GM21576 (cell line): ENCODE measurements at regions not wholly inside any gene's neighbourhood (a gene's known extent, or its start where the extent isn't known, plus 50 kb on each side); places are given as distances from the start of the nearest gene placed in this dataset.
A peak's percentile ranks its signal among the peaks of the same experiment; 100 is the strongest.
"Not testable (repeated sequence)": the region's sequence is repeated elsewhere in the genome, so short reads cannot be mapped to it uniquely, and the experiment has no call there.

Experiments used
- ATAC-seq: cut with Tn5 transposase; IDR thresholded peaks from one replicate; pipeline ENCODE4 v1.9.1; 2021; ENCODE audit warnings: mild to moderate bottlenecking, moderate library complexity; ENCODE audit not compliant: unreplicated experiment

DNA sequence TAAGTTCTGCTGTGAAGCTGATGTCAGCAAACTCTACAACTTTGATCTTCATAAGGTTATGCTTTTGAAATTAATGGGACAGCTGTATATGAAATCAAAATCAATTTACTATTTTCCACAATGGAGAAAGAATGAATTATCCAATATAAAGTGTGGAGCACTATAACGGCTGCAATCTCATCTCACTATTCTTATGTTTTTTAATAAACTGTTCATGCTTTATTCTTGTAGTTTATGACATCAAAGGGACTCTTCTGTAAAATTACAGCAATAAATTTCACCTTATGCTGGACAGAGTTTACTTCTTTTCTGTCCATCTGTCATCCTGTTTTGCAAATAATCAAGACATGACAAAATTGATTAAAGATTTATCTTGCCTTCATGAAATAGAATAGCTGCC, 192.5 kb downstream of the TECRL start:
- ATAC-seq = no peak

DNA sequence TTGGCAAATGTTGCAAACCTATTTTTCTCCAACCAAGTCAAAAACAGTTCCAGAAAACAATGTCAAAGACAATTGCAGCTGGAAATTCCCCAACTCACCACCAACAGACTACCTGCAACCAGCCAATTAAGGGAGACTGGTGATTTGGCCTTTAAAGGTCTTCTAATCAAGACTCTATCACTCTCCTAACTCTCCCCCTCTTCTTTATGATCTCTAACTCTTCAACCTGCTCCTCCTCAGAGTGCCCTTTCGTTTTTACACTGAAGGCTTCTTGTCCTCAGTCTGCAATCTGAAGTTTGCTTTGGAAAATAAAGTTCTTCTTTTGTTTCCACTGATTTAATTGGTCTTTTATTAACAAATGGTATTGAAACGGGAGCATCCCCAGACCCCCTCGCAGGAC, 203.9 kb downstream of the TECRL start:
- ATAC-seq = no peak

DNA sequence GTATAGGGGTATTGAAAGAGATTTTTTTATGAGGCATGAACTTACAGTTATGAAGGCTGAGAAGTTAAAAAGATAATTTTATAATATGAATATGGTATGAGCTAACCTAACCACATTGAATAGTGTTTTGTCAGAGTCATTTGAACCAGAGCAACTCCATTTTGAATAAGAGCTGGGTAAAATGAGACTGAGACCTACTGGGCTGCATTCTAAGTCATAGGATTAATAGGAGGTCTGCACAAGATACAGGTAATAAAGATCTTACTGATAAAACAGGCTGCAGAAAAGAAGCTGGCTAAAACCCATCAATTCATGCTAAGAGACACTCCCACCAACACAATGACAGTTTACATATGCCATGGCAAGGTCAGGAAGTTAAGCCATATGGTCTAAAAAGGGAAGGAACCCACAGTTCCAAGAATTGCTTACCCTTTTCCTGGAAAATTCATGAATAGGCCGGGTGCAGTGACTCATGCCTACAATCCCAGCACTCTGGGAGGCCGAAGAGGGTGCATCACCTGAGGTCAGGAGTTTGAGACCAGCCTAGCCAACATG, 209.2 kb downstream of the TECRL start:
- no peak for ATAC-seq

DNA sequence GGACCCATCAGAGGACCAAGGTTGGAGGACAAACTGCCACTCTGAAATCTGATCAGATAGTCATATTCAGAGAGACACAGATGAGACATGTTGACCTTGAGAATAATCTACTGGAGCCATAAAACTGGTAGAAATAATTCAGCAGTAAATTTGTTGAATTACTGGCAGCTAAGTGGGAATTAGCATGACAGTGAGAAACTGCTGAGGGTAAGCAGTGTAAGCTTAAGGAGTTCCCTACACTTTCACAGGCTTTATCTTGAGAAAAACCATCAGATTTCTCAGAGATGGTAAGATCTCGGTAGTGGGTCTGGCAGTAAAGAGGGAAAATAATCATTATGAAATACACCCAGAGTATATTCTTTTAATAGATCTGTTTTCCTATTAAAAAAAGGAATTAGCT, 213.7 kb downstream of the TECRL start:
- ATAC-seq = no peak

DNA sequence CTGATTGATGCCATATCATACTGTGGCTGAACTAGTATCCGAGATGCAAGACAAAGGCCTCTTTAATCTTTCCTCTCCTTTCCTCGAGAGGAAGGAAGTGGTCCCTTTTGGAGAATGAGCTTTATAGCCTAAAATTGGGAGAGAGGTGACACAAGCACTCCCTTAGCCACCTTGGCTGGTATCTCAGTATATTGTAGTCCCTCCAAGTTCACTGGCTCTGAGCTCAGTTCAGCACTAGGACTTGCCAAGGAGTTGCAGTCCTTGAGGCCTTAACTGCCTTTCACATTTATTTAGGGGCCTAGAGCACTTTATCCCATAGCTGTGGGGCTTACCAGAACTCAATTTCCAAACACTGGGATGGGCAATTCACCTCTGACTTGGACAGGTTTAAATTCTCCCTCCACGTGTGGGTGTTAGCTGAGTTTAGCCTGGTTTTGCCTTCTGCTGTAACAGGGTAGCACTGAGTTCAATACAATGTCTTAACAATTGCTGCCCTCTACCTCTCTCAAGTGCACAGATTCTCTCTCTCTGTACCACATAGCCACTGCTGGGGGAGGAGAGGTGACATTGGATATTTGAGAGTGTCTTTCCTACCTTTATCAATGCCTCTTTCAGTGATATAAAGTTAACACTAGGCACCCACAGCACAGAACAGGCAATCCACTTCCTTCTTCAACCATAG, 216.4 kb downstream of the TECRL start:
- ATAC-seq = no peak

DNA sequence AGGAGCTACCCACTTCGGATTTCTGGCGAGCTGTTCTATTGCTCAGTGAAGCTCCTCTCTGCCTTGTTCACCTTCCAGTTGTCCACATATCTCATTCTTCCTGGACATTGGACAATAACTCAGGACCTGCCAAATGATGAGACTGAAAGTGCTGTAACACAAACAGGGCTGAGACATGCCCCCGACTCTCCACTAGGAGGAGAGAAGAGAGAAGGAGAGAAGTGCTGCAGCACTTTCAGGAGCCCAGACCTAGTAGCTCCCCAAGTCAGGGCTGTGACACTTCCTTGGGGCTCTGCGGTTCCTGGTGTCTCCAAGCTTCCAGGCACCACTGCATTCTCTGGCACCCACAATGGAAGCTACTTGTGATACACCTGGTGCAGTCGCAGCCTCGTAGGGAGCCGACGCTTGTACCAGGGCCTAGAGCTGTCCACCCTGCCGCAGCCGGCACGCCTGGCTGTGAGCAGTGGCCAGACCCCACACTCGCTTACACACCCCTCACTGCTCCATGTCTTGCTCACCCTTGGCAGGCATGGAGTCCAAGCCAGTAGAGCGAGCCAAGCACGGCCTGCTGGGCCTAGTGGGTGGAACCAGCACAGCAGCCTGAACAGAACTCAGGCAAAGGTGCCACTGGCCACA, 234.9 kb downstream of the TECRL start:
- no peak for ATAC-seq

DNA sequence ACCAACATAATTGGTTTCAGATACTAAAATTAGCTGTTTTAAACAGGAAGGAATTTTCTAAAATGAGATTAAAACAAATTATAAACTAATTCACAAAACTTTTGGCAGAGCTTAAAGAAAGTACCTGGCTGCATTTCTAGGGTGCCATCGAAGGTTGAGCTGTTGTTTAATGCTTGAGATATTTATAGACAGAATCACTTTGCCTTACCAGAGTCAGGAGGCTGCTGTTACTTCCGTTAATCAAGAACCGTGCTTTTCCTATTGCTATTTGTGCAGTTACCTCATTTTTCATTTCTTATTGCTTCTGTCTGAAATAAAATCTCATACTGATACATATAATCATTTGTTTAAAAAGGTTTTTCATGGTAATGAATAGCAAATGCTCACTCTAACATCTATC, 242.9 kb downstream of the TECRL start:
- no peak for ATAC-seq

DNA sequence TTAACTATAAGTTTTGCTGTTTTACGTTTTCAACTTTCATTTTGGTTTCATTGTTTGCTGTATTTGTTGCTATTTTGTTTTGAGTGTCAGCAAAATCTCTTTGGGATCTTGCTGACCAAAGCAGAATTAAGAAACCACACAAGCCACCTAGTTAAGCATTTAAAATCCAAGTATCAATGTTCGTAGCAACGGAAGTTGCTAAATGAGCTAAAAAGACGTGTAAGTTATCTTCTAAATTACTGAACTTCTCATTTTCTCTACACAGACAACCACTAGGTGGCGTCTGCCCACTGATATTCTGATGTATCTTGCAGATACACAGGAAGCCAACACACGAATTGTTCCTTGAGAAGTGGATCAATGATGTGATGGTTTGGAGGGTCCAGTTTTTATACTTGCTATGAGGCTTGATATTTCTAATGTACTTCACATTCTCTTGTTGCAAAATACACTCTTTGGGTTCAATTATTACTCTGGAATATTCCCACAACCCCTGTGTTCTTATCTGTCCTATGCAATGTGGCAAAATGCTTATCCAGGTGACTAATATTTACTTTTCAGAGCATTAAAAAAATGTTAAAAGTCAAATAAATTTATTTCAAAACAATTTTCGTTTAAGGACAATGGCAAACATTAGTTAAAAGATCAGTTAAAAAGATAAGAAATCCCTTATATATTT, 250.5 kb downstream of the TECRL start:
- peak; percentile 80 for ATAC-seq

DNA sequence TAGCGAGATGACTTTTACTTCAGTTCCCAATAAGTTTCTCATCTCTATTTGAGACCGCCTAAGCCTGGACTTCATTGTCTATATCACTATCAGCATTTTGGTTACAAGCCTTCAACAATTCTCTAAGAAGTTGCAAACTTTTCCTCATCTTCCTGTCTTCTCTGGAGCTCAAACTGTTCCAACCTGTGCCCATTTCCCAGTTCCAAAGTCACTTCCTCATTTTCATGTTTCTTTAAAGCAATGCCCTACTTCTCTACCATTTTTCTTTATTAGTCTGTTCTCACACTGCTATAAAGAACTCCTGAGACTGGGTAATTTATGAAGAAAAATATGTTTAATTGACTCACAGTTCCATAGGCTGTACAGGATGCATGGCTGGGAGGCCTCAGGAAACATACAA, 251.9 kb downstream of the TECRL start:
- no peak for ATAC-seq

DNA sequence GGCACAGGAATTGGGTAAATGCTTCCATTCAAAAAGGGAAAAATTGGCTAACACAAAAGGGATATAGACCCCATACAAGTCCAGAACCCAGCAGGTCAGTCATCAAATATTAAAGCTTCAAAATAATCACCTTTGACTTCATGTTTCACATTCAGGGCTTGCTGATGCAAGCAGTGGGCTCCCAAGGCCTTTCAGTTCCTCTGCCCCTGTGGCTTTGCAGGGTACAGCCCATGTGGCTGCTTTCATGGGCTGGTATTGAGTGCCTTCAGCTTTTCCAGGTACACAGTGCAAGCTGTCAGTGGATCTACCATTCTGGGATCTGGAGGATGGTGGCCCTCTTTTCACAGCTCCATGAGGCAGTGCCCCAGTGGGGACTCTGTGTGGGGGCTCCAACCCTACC, 253.0 kb downstream of the TECRL start:
- ATAC-seq = no peak

DNA sequence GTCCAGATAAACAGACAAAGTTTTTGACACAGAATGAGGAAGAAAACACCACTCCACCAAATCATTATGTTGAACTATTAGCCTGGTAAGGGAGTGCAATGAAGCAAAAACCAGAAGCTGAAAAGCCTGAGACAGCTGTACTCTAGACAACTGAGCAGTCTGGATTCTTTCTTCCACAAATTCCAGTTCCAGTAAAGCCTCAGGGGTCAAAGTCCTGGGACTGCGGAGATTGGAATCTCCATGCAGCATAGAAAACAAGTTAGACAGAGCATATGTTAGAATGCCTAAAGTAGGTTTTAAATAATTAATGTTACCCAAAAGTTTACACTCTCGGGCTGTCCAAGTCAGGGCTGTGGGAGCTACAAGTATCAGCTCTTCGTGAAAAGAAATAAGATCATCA, 263.2 kb downstream of the TECRL start:
- no peak for ATAC-seq

DNA sequence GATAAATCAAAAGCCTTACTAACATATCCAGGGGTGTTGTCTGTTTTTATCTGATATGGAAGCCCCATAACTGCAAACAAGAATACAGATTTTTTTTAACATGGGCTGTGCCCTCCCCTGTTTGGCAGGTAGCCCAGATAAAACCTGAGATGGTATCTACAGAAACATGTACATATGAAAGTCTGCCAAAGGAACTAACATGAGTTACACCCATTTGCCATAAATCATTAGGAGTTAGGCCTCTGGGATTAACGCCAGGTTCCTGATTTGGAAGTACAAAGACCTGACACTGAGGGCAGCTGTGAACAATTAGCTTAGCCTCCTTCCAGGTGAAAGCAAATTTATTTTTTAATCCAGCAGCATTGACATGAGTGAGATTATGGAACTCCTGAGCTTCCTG, 264.3 kb downstream of the TECRL start:
- no peak for ATAC-seq

DNA sequence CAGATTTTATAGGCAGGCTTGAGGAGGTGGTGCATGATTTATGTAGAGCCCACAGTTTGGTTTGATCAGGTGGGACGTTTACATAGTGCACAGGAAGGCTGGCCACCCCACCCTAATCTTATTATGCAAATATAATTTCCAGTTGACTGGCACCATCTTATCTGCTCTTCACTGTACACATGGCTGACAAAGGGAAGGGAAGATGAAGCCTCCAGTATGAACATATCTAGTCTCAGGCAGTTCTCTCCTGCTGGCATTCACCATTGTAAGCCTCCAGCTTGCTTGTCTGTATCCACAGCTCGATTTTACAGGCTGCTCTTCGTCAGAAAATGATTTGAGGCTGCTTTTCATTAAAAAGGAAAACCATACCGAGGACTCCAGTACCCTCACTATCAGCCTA, 278.3 kb downstream of the TECRL start:
- ATAC-seq = no peak

DNA sequence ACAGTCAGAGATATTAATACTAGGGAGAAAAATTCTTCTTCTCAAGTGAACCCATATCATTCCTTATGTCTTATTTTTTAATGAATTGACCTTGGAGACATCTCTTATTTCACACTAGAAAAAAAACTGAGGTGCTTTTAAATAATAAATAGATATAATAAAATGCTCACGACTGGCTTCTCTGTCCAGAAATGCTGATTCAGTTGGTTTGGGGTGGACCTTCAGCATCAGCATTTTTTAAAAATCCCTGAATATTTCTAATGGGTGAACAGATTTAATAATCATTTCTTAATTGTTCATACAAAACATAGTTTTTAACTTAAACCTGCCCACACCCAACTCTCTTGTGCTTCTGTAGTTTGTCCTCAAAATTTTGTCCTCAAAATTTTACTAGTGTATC, 283.9 kb downstream of the TECRL start:
- ATAC-seq = no peak

DNA sequence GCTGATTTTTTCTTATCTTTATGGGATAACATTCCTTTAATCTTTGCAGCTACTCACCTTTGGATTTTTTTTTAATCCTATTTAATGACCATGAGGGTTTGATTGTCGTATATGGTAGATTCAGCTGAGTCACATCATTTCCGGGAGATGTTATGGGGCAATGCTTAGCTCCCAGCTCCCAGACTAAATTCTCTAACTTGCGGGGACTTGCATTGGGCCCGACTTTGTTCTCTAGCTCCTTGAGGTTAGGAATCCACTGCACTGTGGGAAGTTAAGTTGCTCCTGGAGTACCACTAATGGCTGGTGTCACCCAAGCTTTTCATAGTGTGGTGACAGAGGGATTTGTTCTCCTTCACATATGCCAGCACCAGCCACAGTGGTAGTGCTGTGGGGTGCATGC, 287.4 kb downstream of the TECRL start:
- no peak for ATAC-seq

DNA sequence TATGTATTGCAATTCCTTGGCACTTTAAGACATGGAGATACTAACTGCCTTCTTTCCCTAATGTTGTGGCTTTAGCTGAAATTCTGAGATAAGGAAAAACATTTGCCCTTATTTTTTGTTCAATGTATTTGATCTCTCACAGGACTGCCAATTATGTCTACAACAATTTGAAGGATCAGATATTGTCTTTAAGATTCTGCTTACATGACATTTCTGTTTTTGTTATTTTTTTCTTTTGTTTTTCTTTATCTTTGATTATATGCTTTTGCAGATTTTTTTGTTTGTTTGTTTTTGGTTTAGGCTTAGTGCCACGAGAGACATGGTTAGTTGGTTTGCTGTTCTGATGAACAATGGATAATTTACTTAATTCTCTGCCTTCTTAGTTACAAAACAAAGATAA, 303.3 kb downstream of the TECRL start:
- no peak for ATAC-seq

DNA sequence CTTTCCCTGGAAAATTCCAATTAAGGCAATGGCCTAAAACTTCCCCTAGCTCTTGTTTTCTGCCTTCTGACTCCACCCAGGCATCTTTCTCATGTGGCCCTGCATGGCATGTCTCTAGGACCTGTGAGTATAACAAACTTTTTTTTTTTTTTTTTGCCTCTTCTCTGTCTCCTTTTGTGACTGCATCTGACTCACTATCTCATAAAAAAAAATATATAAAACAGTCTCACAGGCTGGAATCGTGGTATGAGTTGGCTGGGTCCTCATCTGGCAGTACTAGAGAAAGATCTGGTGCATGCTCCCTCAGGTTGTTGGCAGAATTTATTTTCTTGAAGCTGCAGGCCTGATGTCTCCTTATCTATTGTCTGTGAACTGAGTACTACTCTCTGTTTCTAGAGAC, 313.9 kb downstream of the TECRL start:
- ATAC-seq = no peak

DNA sequence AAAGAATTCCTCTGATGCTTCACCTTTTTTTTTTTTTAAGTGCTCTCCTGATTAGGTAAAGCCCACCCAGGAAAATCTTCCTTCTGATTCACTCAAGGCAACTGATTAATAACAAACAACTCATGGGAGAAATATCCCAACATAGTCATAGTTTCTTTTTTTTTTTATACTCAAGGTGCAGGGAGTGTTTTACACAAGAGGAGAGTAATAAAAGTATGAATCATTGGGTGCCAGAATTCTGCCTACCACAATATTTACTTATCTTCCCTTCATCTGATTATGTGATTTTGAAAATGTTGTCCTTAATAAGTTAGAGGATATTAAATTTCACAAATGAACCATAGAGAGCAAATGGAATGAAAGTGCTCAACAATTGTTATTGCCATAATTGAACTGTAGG, 329.9 kb downstream of the TECRL start:
- ATAC-seq = no peak

DNA sequence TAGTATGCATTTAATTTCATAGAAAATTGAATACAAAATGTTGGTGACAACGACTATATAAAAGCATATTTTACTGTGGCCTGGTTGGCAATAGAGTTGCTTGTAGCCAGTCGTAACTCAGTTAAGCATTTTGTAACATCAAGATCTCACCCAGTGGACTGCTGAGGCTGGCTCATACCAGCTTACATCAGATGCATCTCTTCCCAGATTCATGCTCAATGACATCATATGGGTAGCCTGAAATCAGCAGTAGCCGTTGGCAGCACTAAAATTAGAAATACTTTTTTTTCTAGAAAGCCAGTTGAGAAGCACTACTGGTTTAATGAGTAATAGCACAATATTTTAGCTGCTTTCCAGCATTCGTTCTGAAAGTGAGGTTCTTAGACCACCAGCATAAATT, 341.2 kb downstream of the TECRL start:
- ATAC-seq = no peak

DNA sequence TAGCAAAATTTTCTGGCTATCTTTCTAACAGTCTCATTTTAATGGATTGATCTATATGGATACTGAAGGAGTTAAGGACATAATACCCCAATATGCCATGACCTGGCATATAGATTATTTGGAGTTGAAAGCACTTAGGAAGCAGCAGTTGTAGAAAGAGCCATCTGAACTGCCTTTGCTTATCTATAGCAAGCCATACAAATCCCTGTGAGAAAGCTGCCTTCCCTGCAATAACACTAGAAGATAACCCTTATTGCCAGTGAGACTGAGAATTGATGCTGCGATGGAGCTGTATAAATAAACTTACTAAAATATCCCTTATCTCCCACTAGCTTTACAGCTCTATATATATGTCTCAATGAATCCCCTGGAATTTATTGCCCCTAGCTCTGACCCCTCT, 346.3 kb downstream of the TECRL start:
- no peak for ATAC-seq

DNA sequence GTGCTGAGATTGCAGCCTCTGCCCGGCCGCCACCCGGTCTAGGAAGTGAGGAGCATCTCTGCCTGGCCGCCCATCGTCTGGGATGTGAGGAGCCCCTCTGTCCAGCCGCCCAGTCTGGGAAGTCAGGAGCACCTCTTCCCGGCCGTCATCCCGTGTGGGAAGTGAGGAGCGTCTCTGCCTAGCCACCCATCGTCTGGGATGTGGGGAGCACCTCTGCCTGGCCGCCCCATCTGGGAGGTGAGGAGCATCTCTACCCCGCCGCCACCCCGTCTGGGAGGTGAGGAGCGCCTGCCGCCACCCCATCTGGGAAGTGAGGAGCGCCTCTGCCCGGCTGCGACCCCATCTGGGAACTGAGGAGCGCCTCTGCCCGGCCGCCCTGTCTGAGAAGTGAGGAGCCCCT, 372.2 kb downstream of the TECRL start:
- not testable (repeated sequence) for ATAC-seq

DNA sequence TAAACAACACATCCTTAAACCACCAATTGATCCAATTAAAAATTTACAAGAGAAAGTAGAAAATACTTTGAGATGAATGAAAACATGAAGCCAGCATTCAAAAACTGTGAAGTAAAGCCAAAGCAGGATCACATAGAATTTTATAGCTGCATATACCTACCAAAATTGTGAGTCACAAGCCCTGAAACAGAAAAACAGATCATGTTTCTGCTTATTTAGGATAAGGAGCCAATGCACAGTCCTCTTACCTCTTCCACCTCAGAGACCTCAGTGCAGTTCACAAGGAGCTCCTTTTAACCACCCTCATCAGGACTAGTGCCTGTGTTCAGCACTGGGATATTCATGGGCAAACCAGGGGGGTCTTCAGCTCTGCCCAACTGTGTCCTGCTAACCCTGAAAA, 386.7 kb downstream of the TECRL start:
- ATAC-seq = no peak
